VCaP (cell line): ENCODE measurements at regions not wholly inside any gene's neighbourhood (a gene's known extent, or its start where the extent isn't known, plus 50 kb on each side); places are given as distances from the start of the nearest gene placed in this dataset.

ENCODE experiments used
- H3K27ac ChIP-seq: fragments of 450-650 bp; 2 replicates; pipeline ENCODE4 v1.5.1; 2017
- CTCF ChIP-seq: fragments of 450-650 bp; conservative IDR thresholded peaks from 2 replicates; pipeline ENCODE4 v1.5.1; 2017; ENCODE audit warnings: mild to moderate bottlenecking, moderate library complexity

DNA sequence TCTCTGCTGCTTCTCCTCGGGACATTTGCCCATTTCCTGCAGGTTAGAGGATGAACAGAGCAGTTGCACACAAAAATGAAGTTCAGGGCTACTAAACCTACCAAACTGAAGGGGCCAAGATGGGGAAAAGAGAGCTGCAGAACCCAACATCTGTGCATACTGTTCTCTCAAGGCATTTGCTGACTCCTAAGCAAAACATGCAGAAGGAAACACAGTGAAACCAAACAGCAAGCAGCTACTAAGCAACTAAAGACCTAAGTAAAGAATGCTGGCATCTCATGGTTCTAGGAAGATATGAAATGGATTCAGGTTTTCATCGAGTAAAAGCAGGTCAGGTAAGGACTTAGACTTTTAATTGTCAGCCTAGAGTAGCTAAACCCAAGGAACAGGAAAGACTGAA, 111.9 kb upstream of the SYT4 start:
- no peak for TF ChIP-seq CTCF

DNA sequence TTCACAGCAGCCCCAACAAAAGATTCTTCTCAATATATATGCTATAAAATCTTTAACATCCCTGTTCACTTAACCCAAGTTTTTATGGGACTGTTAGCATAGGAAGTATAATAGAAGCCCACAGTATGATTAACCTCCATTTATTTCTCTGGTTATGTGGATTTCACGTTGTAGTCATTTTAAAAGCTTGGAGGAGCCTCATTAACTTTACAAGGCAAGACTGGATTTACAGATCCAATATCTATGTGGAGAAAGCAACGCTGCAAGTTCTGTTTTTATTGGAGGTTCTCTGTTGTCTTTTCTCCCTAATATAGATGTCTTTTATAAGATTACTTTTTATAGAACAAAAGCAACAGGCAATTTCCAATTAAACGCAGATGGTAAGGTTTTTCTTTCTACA, 114.9 kb upstream of the SYT4 start:
- TF ChIP-seq CTCF: no peak
- H3K27ac ChIP-seq: peak overlapping the region; percentile 38

More for the DNA sequence above, 111.9 kb upstream of the SYT4 start:
- no peak overlapping the region for H3K27ac ChIP-seq

- no peak for TF ChIP-seq CTCF
- peak overlapping the region; percentile 38; the same call in 1 of the 2 replicates for H3K27ac ChIP-seq
These were observed 115.9 kb upstream of the SYT4 start for GRCh38 chr18:43393174-43393573.

- peak; percentile 78 for TF ChIP-seq CTCF
- H3K27ac ChIP-seq: no peak overlapping the region
These were observed 119.0 kb upstream of the SYT4 start for GRCh38 chr18:43396266-43396665.

DNA sequence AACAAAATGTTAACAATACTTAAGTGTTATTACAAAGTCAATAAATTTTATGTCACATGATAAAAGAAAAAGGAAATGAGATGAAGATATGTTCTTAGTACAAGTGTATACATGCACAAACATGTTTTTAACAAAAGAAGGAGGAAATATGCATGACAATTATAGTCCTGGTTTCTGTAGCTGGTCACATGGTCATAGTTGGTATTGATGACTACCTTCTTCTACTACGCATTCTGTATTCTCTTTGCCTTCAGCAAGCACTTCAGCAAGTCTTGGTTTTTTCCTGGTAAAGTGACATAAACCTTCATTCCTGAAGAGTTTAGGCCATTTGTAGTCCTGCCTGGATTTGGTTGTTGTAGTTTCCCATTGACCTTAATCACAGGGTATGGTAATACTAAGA, 121.3 kb upstream of the SYT4 start:
- no peak overlapping the region for H3K27ac ChIP-seq
- no peak for TF ChIP-seq CTCF

DNA sequence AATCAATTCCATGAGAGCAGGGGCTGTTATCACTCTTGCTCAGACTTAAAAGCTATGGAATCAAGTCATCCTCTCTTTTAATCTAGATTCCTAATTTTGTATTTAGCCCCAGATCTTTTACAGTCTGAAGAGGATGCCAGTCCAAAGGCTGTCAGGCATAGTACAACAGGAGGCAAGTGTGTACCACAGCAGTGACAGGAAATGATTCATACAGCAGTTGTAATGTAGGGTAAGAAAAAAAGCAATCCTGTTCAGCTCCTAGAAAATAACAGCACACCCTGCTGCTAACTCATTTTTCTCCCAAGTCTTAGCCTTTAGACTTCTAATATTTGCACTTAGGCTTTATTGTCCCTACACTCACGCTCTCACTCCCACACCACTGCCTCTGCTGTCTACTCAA, 127.8 kb upstream of the SYT4 start:
- no peak overlapping the region for H3K27ac ChIP-seq
- no peak for TF ChIP-seq CTCF

DNA sequence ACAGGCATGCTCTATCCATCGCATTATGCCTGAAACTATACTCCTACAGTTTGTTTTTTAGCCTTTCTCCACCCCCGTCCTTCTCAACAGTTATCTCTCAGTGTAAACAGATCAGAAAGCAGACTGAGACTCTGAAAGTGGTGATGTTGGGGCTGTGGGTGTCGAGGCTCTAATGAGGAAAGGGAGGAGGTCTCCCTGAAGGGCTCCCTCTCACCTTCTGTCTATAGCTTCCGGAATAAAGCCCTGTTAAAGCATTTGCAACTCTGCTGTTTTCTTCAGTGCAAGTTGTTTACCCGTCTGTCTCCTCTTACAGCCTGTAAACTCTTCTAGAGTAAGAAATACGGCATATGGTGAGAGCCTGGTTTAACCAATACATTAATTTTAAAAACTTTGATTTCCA, 136.7 kb upstream of the SYT4 start:
- TF ChIP-seq CTCF: no peak
- no peak overlapping the region for H3K27ac ChIP-seq

- no peak overlapping the region for H3K27ac ChIP-seq
- no peak for TF ChIP-seq CTCF
These were observed 142.8 kb upstream of the SYT4 start for GRCh38 chr18:43420091-43420490.
